Thyroid gland (tissue), 4 donors: ENCODE measurements at regions not wholly inside any gene's neighbourhood (a gene's known extent, or its start where the extent isn't known, plus 50 kb on each side); places are given as distances from the start of the nearest gene placed in this dataset.

ENCODE experiments used
- POLR2A ChIP-seq, 2 donors: fragments of 450-650 bp; IDR thresholded peaks; one replicate each; pipeline ENCODE4 v1.6.1; 2017; ENCODE audit warnings: antibody characterized with exemption in 2 of 2, mild to moderate bottlenecking in 2 of 2, moderate library complexity in 1 of 2
- TF ChIP-seq, protein P1 (sequence below), 6 experiments: fragments of 200-600 bp in 3 of 6; fragments of 450-650 bp in 3 of 6; sonication (generic) in 3 of 6; IDR thresholded peaks; one replicate each; pipeline ENCODE4 v1.5.1; 2016 to 2019; ENCODE audit warnings: antibody characterized with exemption in 6 of 6, mild to moderate bottlenecking in 2 of 6, inconsistent platforms in 1 of 6, moderate library complexity in 1 of 6

- TF ChIP-seq POLR2A (IDR thresholded peaks at IDR 0.05), result no peak
- TF ChIP-seq, protein P1, sequence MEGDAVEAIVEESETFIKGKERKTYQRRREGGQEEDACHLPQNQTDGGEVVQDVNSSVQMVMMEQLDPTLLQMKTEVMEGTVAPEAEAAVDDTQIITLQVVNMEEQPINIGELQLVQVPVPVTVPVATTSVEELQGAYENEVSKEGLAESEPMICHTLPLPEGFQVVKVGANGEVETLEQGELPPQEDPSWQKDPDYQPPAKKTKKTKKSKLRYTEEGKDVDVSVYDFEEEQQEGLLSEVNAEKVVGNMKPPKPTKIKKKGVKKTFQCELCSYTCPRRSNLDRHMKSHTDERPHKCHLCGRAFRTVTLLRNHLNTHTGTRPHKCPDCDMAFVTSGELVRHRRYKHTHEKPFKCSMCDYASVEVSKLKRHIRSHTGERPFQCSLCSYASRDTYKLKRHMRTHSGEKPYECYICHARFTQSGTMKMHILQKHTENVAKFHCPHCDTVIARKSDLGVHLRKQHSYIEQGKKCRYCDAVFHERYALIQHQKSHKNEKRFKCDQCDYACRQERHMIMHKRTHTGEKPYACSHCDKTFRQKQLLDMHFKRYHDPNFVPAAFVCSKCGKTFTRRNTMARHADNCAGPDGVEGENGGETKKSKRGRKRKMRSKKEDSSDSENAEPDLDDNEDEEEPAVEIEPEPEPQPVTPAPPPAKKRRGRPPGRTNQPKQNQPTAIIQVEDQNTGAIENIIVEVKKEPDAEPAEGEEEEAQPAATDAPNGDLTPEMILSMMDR (IDR thresholded peaks at IDR 0.05), result no peak
These were observed 96.4 kb upstream of the ARX start for GRCh38 chrX:25112156-25112555.
